H4 (cell line): ENCODE measurements at regions not wholly inside any gene's neighbourhood (a gene's known extent, or its start where the extent isn't known, plus 50 kb on each side); places are given as distances from the start of the nearest gene placed in this dataset.

Experiments
- DNase-seq: peaks from one replicate; pipeline ENCODE4 v3.0.0-alpha.2; 2015; ENCODE audit warnings: low spot score

- no peak for DNase-seq
These were observed 769.0 kb upstream of the ZEB2 start for GRCh38 chr2:145288650-145289496.

DNA sequence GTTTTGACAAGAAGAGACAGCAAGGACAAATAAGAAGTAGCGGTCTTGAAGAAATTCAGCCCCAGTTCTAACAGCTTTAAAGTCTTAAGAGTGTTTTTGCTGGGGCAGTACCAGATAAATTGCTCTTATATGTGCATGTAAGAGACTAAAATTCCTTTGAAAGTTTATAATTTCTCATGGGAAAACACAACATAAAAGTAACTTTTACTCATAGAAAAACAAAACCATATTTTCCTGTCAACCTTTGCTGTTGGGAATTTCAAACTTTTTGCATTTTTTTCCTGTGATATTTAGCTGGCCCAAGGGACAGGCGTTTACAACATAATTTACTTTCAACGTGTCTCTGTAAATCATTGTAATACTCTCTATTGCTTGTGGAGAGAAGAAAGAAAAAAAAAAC is 767.8 kb upstream of the ZEB2 start:
- DNase-seq = no peak

GRCh38 chr2:145286716-145287275 is 766.9 kb upstream of the ZEB2 start:
- no peak for DNase-seq

DNA sequence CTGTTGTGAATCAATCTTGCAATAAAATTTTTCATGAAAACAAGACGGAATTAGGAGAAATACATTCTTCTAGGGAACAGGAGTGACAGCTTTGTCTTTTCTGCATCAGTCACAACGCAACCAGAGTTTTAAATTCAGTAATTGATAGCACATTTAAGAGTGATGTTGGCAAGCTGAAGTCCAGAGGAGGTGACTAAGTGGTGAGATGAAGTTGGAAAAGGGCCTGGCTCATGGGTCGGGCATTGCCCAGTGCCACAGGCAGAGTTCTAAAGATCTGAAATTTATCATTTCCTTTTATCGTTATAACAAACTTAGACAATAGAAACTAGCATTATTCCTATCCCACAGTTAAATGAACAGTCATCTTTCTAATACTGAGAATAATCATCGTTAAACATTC is 764.6 kb upstream of the ZEB2 start:
- no peak for DNase-seq

DNA sequence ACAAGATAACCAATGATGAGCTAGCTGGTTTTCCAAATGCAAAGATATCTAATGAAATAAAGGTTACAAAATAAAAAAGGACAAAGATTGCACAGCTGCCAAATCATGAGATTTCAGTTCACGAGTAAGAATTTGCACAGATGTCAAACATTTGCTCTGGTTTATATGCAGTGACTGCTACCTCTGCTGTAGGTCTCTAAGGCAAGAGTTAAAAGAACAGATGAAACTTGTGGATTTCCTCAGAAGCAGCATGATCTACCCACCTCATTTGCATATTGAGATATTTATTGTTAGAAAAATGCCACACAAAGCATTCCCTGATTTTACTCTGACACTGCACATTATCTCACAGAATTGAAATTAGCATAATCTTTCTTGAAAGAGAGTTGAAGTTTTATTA is 763.2 kb upstream of the ZEB2 start:
- DNase-seq = no peak

DNA sequence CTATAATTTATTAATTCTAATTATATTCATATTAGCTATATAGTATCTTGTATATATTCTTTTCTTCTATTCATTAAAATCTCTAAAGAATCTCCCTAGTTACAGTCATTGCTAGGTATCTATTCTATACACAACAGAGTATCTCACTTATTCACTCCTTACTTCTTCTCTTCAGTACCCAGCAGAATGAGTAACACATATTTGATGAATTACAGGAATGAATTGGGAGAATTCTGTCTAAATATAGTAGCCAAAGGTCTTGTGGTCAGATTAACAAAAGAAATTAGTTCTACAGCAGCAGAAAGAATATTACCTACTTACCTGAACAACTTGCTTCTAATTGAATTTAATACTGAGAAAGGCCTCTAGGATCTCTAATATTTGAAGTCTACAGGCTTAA is 758.0 kb upstream of the ZEB2 start:
- DNase-seq = no peak

- no peak for DNase-seq
These were observed 753.9 kb upstream of the ZEB2 start for GRCh38 chr2:145273840-145274239.

GRCh38 chr2:145268931-145269330 is 749.0 kb upstream of the ZEB2 start:
- no peak for DNase-seq

DNA sequence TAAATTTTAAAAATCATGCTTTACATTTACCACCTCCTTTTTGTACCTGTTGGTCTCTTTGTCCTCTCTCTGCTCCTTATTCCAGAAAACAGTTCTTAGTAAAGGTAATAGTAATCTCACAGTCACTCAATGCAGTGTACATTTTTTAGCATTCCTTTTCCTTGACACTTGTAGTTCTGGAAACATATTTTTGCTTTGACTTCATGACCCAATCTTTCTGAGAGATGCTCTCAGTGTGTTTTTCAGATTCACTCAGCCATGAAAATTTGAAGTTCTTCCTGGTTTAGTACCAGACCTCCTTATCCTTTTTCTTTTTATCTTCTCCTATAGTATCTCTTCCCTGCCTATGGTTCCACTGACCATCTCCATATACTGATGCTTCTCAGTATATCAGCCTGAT is 747.5 kb upstream of the ZEB2 start:
- no peak for DNase-seq

GRCh38 chr2:145265244-145265643 is 745.3 kb upstream of the ZEB2 start:
- DNase-seq = no peak

DNA sequence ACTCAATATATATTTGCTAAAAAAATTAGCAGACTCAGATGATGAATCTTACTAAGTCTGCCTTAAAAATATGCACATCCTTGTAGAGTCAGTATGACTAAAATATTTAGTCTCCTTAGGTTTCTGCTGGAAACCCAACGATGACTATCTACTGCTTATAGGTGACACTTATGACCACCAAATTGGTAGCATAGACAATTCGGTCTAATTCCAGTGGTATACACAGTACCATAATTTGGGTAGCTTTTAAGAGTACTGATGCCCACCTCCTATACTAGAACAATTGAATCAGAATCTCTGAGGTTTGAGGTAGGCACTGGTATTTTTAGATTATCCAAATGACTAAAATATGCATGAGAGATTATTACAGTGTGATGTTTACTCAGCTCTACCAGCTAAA is 740.8 kb upstream of the ZEB2 start:
- DNase-seq = no peak

DNA sequence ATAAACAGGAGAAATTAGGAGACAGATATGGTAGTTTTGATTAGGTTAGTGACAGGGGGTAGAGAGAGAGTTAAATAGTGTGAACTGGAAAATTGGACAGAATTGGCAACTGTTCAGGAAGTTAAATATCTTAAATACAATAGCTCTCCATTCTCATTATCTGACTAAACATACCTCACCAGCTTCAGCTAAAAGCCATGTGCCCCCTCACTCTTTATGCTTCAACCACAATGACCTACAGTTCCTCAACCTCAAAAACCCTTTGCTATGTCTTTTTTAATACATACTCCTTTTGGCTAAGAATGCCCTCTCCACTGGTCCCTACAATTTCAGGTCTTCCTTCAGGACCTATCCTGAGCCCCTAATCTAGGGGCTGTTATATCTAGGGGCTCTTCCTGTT is 740.2 kb upstream of the ZEB2 start:
- DNase-seq = no peak

- DNase-seq = peak; percentile 53
These were observed 739.1 kb upstream of the ZEB2 start for GRCh38 chr2:145258903-145259579.

DNA sequence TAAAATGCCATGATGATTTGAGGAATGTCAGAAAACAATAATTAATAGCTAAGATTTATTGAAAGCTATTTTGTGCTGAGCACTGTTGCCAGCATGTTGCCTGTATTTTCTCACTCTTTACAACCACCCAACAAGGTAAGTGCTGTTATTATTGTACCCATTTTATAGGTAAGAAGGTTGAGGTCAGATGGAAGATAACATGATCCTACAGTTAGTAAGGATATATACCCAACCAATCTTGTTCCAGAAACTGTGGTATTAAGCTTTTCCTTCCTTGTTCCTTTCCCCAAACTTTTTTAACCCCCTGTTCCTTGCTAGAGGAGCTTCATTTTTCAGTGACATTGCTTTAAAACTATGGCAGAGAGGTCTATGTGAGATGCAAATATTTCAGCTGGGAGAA is 738.0 kb upstream of the ZEB2 start:
- no peak for DNase-seq

- no peak for DNase-seq
These were observed 736.6 kb upstream of the ZEB2 start for GRCh38 chr2:145256551-145256950.

DNA sequence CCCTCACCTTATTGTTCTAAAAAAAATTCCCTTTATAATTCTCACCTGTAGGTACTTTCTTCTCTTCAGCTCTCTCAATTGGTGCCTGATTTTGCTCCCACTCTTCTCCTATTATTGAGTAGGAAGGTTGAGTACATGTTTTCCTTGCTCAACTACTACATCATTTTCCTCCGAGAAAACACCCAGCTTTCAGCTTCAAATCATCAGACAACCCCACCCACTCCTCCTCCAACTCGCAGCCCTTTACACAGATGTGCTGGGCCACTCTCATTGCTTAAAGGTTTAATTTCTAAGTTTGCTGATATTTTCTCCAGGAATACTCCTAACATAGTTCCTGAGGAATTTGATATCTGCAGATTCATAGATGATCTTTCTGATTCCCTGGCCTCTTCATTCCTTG is 734.4 kb upstream of the ZEB2 start:
- DNase-seq = no peak

GRCh38 chr2:145253492-145253891 is 733.6 kb upstream of the ZEB2 start:
- DNase-seq = no peak

DNA sequence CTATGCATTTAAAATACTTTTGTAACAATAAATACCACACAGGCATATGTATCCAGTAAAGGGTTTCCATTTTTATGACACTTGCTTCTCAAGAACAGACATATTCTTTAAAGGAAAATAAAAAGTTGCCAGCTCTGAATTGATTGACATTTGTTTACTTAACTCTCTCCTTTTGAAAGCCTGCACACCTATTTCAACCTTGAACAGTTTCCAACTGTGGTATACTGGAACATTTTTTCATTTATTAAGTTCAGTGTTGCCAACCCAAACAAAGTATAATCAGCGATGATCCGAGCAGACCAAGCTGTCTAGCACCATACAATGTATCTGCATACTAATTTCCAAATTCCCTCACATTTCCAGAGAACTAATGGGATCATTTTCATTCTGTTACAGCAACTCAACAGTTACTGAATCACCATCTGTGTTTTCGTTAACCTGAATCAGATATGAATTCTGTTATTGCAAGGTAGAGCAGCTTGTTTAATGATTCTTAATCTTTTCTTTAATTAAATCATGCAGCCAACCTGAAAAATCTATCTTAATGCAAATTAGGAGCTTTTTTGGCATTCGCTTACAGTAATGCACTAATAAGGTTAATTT is 725.5 kb upstream of the ZEB2 start:
- DNase-seq = no peak

DNA sequence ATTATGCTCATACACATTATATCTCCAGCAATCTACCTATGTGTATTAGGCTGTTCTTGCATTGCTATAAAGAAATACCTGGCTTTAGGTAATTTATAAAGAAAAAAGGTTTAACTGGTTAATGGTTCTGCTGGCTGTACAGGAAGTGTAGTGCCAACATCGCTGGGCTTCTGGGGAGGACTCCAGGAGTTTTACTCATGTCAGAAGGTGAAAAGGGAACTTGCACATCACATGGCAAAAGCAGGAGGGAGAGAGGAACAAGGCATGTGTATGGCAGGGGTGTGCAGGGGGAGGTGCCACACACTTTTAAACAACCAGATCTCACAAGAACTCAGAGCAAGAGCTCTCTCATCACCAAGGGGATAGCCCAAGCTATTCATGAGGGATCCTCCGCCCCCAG is 715.4 kb upstream of the ZEB2 start:
- no peak for DNase-seq

DNA sequence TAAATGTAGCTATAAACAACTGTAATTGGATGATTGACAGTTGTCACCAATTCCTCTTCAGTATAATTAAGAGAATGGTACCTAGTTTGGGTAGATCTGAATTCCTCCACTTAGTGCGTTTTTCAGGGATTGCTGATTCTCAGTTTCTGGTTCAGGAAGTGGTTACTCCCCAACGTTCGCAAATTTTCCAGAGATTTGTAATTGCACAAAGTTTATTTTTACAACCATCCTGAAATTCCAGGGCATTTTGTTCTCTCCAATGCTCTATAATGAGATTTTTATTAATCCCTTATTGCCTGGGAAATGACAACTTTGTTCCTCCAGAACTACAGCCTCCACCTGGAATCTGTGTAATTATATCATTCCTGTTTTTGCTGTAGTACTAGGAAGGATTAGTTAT is 710.6 kb upstream of the ZEB2 start:
- peak; percentile 6 for DNase-seq

- no peak for DNase-seq
These were observed 708.6 kb upstream of the ZEB2 start for GRCh38 chr2:145228506-145228905.

DNA sequence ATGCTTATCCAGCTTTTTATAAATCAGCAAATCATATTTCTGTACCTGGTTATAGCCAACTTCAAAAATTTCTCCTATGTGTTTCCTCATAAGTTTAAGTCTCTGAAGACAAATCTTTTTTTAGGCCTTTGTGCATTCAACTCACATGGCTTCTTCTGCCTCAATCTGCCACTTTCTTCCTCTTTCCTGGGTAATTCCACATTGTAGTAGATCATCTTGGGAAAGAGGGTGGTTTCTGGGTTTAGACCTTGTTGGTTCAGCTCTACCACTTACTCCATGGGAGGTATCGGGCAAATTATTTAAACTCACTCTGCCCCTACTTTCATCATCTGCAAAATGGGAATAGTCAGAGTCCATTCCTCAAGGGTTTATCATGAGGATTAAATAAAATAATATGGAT is 707.0 kb upstream of the ZEB2 start:
- no peak for DNase-seq

GRCh38 chr2:145221516-145221915 is 701.6 kb upstream of the ZEB2 start:
- no peak for DNase-seq
